Activated gamma-delta T cell (primary cell): ENCODE measurements at regions not wholly inside any gene's neighbourhood (a gene's known extent, or its start where the extent isn't known, plus 50 kb on each side); places are given as distances from the start of the nearest gene placed in this dataset.
"Not testable (repeated sequence)": the region's sequence is repeated elsewhere in the genome, so short reads cannot be mapped to it uniquely, and the experiment has no call there.

Experiments
- DNase-seq: peaks from one replicate; lab custom pipeline; 2025; lab: John Stamatoyannopoulos, UW

DNA sequence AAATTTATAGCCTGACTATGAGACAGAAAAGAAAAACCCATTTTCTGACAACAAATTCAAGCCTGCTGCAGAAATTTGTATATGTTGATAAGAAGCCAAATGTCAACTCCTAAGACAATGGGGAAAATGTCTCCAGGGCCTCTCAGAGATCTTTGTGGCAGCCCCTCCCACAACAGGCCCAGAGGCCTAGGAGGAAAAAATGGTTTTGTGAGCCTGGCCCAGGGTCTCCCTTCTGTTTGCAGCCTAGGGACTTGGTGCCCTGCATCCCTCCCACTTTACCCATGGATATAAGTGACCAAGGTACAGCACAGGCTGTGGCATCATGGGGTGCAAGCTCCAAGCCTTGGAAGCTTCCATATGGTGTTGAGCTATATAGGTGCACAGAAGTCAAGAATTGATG, 740.2 kb downstream of the SEMA5A start:
- no peak for DNase-seq

DNA sequence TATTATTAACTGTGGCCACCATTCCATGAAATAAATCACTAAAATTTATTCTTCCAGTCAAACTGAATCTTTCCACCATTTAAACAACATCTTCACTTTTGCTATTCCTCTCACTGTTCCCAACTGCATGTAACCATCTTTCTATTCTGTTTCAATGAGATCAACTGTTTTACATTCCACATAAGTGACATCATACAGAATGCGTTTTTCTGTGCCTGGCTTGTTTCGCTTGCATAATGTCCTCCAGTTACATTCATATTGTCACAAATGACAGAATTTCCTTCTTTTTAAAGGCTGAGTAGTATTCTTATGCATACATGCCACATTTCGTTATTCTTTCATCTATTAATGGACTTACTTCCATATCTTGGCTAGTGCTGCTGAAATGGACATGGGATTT, 738.2 kb downstream of the SEMA5A start:
- no peak for DNase-seq

DNA sequence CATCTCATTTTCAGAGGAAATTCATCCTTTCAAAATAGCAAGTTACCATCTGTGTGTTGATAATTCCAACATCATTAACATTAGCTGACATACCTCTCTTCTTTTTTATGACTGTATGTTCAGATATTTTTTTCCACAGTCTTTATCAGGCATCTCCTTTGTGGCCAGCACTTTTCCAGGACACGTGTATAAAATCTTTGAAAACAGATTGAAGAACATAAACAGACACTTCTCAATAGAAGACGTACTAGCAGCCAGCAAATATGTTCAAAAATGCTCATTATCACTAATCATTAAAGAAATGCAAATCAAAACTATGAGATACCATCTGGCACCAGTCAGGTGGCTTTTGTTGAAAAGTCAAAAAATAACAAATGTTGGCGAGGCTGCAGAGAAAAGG, 734.3 kb downstream of the SEMA5A start:
- DNase-seq = no peak

DNA sequence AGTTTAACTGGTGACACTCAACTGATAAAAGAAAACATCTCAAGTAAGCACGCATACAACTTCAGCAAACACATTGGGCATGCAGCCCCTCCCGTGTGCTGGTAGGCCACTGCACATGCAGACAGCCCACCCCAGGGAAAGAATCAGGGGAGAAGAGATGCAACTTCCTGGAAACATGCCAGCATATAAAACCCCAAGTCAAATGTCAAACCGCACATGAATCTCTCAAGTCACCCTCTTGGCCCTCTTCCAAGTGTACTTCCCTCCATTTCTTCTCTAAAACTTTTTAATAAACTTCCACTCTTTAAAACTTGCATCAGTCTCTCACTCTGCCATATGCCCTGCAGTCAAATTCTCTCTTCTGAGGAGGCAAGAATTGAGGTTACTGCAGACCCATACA, 732.7 kb downstream of the SEMA5A start:
- DNase-seq = no peak

DNA sequence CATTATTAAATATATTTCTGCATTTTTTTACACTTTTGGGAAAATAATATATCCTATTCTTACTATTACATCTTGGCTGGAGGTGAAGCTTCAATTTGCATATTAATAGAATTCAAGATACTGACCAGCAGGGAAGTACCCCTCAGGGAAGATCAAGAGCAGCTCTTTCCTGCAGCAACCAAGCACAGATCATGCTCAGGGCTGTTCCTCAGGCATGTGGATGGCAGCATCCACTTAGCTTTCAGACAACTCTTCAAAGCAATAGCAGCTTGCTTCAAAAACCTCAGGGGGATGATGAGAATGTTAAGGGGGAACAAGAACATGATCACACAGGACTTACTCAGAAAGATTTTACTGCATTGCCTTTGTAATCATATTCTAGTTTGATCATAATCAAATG, 731.8 kb downstream of the SEMA5A start:
- DNase-seq = no peak

DNA sequence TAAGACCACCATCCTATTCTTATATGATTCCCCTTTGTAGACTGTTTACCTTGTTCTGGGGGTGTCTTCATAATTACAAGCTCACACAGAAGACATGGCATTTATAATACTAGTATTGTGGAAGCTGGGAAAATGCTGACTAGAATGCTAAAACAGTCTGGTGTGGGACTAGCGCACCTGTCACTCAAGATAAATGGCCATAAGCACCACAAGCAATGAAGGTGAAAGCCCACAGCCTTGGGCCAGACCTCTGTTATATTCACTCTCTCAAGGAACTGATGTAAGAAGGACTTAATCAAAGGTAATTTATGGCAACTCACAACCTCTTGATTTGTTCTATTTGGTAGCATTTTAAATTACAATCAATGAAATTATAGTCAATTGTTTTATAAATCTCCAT, 721.5 kb downstream of the SEMA5A start:
- no peak for DNase-seq

DNA sequence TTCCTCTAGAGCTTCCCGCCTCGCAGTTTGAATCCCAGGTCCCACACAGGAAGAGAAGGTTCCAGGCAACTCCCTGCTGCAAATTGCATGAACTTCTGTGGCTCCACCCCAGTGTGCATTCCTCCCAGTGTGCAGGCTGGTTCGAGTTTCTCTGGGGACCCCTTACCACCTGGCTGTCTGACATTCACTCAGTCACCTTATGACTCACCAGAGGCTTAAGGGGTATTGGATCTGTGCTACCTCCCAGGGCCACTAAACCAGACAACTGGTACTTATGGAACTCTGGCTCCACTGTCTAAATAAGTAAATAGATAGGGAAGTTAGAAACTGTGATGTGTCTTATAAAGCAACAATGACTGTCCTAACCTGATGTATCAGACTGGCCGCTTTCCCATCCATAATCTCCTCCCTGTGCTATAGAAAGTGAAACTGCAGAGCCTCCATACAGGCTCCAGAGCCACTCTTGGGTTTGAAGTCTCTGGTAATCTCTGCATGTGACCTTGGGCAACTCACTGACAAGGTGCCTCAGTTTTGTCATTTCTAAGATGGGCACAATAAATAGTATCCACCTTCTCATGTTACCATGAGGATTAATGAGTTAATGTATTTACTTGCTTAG, 720.6 kb downstream of the SEMA5A start:
- DNase-seq = no peak

DNA sequence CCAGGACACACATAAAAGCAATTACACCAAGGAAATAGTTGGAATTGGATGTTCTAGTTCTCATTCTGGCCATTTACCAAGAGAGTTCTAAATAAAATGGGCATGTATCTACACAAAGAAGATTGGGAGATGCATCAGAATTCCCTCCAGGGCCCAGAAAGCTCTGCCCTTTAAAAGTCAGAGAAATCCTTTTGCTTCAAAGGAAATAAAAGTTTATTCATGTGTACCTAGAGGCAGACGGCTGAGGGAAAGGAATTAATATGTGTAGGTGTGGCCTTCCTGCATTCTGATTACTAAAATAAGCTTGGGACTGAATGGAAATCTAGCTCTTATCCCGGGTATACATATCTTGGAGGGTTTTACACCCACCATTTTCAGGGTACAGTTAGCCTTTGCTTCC, 719.4 kb downstream of the SEMA5A start:
- no peak for DNase-seq

DNA sequence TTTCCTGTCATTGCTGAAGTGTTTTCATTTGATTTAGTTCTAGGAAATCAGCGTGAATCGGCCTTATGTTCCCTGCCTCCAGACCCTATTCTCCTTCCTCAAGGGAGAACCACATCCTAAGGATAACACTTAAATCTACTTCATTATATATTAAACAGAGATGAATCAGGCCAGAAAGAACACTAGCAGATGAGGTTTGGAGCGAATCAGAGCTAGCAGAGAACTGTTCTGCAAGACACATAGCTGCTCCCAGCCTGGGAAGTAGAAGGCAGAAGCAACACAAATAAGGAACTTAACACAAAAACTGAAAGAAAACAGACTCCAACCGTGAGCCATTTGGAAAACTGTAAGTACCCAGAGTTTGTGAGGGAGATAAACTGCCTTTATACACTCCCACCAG, 718.2 kb downstream of the SEMA5A start:
- DNase-seq = no peak

DNA sequence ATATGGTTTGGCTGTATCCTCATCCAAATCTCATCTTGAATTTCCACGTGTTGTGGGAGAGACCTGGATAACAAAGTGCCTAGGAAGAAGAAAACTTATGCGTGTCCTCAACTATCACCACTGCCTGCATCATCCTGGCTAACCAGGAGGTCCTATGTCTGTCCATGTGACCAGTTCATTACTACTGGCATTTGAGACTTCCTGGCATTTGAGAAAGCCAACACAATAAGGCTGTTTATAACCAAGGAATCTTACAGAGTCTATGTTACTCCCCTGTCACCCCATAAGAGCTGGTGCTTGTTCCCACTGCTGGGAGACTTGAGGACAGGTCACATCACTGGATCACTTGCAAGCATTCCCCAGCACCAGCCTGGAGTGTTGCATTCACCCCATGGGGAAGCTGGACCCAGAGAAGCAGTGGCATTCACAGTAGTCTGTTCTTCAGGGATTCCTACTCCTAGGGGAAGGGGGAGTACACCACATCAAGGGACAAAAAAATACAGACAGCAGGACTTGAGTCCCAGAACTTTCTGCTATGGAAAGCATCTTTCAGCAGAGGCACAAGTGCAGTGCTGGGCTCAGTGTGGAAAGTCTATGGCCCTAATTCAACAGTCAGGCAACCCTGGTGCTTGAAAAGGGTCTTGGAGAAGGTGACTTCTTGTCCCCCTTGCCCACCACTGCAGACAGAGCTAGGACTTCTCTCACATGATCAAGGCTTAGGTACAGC, 717.1 kb downstream of the SEMA5A start:
- no peak for DNase-seq

DNA sequence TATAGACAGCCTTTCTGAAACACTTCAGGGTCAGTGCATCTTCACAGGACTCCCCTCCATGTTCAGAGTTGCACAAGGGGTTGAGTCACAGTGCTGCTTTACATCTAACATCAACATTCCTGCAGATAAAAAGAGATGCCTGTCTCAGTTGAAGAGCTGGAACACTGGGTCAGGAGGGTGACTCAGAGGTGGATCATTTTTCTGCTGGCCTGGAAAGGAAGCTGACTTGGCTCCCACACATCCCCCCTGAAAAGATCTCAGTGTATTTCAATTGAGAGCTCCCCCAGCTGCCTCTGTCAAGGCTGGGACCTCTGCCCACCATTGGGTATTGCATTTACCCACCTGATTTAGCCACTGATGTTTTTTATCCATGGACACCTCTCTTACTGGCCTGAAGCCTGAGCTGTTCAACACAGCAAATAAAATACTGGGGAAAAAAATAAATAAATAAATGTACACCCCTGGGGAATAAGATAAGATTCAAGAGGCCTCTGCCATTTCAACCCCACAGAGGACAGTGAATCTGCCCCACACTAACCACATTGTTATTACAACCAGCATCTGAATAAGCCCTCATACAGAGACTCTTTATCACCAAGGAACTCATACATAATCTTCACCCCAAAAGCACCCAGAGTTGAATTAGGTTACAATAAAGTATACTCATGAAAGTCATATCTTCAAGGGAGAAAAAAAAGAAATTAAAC, 716.4 kb downstream of the SEMA5A start:
- DNase-seq = no peak

DNA sequence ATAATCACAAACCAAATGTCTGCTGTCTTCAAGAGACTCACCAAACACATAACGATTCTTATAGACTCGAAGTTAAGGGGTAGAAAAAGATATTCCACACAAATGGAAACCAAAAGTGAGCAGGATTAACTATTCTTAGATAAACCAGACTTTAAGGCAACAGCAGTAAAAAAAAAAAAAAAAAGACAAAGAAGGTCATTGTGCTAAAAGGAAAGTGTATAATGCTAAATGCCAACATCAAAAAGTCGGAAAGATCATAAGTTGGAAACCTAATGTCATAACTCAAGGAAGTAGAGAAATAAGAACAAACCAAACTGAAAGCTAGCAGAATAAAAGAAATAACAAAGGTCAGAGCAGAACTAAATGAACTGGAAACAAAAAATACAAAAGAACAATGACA, 714.6 kb downstream of the SEMA5A start:
- no peak for DNase-seq

DNA sequence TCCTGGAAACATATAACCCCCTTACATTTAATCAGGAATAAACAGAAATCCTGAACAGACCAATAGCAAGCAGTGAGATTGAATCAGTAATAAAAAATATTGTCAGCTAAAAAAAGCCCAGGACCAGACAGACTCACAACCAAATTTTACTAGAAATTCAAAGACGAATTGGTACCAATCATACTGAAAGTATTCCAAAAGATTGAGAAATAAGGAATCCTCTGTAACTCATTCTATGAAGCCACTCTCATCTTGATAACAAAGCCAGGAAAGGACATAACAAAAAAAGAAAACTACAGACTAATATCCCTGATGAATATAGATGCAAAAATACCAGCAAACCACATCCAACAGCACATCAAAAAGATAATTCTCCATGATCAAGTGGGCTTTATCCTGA, 714.0 kb downstream of the SEMA5A start:
- DNase-seq = no peak

DNA sequence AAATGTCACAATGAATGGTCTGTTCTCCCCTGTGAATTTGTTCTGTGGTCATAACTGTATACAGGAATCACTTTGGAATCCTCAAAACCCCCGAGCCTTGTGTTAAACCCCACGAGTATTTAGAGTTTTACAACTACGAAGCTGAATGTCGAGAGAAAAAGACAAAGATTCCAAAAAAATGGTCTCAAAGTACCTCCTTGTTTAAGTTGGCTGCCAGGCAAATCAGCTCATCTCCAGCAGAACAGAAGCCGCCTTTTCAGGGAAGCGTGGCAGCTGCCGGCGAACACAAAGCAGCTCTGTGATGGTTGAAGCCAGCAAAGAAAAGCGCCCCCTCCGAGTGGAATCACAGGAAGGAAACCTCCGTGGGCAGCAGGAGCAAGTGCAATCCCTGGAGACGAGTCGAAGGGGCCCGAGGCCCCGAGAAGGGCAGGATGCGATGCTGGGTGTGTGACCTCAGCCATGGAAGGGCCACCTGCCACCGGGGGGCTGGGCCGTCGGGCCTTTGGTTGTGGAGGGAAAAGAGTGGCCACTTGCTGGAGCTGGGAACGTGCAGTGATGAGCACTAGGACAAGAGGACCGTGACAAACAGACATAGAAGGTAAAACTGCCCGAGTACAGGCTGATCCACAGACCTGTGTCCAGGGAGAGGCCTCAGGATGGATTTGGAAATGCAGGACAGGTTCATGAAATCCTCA, 706.4 kb downstream of the SEMA5A start:
- DNase-seq = no peak

DNA sequence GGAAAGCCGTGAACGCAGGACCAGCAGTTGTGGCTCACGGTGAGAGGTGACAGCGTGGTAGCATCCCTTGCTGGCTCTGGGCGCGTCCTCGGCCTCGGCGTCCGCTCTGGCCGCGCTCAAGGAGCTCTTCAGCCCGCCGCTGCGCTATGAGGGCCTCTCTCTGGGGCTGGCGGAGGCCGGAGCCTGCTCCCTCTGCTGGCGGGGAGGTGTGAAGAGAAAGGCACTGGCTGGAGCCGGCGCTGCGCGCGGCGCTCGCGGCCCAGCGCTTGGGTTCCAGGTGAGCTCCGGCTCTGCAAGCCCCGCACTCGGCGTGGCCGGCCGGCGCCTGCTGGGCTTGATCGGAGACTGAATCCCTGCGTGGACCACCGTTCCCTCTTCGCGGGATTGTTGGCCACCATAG, 705.6 kb downstream of the SEMA5A start:
- DNase-seq = peak; percentile 13

DNA sequence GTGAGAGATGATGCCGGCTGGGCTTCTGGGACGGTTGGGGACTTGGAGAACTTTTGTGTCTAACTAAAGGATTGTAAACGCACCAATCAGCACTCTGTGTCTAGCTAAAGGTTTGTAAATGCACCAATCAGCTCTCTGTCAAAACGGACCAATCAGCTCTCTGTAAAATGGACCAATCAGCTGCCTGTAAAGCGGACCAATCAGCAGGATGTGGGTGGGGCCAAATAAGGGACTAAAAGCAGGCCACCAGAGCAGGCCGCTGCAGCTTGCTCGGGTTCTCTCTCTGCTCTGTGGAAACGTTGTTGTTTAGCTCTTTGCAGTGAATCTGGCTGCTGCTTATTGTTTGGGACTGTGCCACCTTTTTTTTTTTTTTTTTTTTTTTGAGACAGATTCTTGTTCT, 705.1 kb downstream of the SEMA5A start:
- DNase-seq = not testable (repeated sequence)

DNA sequence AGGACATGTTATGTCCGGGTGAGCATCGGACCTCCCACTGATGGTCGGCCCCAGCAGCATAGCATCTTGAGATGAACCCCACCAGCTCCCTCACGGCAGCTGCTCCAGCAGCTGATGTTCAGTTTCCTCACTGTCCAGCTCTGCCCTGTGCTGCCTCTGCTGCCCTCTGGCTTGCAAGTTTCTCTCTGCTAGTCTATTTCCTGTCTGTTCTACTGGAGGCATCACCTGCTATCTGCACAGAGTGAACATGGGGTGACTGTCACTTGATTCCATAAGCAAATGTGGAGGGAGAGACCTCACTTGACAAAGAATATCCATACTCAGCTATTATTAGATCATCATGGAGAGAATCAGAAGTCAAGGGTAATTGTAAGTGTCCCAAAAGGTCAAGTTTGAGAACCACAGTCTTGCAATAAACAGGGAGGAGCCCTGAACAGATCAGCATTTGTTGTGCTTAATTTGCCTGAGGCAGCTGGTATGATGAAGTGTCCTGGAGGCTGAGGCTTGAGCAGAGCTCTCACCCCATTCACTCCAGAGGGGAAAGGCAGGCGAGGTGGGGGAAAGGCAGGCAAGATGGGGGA, 702.8 kb downstream of the SEMA5A start:
- DNase-seq = no peak

DNA sequence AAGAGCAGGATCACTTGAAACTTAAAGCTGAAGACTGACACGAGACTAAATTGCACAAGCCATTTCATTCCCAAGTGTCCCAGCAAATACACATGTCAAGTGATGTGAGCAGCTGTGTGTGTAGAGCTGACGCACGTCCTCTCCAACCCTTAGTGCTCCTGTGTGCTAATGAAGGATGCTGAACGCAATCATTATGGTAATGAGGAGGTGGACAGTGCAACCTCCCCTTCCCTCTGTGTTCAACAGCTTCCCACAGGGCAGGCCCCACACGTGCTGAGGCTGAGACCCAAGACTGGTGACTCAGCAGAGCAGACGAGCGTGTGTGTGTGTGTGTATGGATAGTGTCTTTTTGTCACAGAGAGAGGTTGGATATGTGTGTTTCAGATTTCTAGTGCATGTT, 702.1 kb downstream of the SEMA5A start:
- no peak for DNase-seq

DNA sequence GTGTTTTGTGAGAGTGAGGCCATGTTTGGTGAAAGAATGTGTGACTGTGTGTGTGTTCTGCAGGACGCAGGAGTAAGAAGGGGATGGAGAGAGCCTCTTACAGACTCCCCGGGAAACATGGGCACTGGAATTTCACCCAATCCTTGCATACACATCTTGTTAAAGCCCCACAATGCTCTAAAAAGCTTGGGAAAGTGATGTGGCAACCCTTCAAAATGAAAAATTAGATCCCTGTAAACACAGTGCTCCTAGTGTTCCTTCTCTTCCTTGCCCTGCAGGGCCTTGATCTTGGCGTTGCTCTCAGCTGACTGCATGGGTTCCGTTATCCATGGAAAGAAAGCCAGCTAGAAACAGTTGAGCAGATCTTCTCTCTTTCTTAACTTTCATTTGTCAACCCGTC, 701.7 kb downstream of the SEMA5A start:
- DNase-seq = no peak

DNA sequence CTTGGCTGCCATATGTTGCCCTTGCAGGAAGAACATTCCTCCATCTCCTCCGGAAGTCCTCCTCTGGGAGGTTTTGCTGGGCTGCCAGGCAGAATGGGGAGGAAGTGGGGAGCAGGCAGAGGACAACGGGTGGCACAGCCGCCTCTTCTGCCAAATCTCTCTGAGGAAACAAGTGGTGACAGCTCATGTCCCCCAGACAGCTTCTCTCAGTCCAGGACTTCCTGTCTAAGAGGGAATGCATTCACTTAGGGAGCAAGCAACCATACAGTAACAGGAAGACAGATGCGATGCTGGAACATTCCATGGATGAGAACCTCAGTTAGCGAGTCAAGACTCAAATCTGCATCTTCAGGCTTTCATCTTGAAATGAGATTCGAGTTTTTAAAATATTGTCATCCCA, 701.0 kb downstream of the SEMA5A start:
- no peak for DNase-seq

DNA sequence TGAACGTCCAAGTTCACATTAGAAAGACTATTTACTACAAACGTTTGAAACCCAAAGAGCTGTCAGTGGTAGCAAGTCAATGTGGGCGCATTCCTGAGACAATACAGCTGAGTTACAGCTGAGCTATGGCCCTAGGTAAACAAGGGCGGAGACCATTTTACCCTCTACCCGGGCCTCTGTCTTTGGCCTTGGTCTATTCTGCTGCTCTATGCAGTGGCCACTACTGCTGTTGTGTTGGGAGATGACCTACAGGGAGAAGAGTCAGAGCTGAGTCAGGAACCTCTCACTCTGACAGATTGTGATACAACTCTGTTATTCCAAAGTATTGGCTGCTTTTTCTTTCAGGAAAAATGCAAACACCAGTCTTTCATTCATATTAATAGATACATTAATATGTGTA, 700.6 kb downstream of the SEMA5A start:
- no peak for DNase-seq

DNA sequence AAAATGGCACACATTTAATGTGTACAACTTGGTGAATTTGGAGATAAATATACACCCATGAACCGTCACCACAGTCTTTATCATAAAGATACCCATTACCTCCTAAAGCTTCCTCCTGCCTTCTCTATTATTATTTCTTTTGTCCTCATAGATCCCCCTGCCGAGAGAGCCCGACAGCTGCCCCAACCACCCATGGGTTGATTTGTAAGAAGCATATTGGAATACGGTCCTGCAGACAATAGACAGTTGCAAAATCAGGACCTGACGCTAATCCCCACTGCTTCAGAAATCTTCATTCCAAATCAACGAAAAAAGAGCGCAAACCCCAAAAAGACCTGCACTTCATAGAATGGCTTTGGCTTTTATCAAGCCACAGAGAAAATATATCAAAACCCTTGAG, 697.5 kb downstream of the SEMA5A start:
- no peak for DNase-seq
